Fibroblast of skin of left quadriceps (primary cell): ENCODE measurements at regions not wholly inside any gene's neighbourhood (a gene's known extent, or its start where the extent isn't known, plus 50 kb on each side); places are given as distances from the start of the nearest gene placed in this dataset.
A peak's percentile ranks its signal among the peaks of the same experiment; 100 is the strongest.

Source experiments
- DNase-seq, 2 experiments: peaks; one replicate each; pipeline ENCODE4 v3.0.0-alpha.2; 2013; ENCODE audit warnings: low read depth in 2 of 2

- no peak for DNase-seq
Observed at GRCh38 chr7:79714081-79714480, 260.6 kb upstream of the MAGI2 start.

- DNase-seq, result no peak
Observed at GRCh38 chr7:79713276-79713675, 259.8 kb upstream of the MAGI2 start.

- no peak for DNase-seq
Observed at GRCh38 chr7:79711660-79712059, 258.2 kb upstream of the MAGI2 start.

GRCh38 chr7:79709574-79710409 lies 256.3 kb upstream of the MAGI2 start:
- DNase-seq, result no peak

GRCh38 chr7:79702116-79702515 lies 248.6 kb upstream of the MAGI2 start:
- DNase-seq, result no peak

GRCh38 chr7:79692015-79692414 lies 238.5 kb upstream of the MAGI2 start:
- DNase-seq, result peak; percentile 20

- DNase-seq, result no peak
Observed at GRCh38 chr7:79691074-79691473, 237.6 kb upstream of the MAGI2 start.

- no peak for DNase-seq
Observed at GRCh38 chr7:79684384-79684783, 230.9 kb upstream of the MAGI2 start.

- DNase-seq, result no peak
Observed at GRCh38 chr7:79683916-79684315, 230.4 kb upstream of the MAGI2 start.

GRCh38 chr7:79683185-79683890 lies 229.9 kb upstream of the MAGI2 start:
- no peak for DNase-seq

- DNase-seq, result no peak
Observed at GRCh38 chr7:79681454-79681853, 228.0 kb upstream of the MAGI2 start.

- DNase-seq, result no peak
Observed at GRCh38 chr7:79673969-79674368, 220.5 kb upstream of the MAGI2 start.

GRCh38 chr7:79673421-79673820 lies 220.0 kb upstream of the MAGI2 start:
- no peak for DNase-seq

GRCh38 chr7:79668292-79668691 lies 214.8 kb upstream of the MAGI2 start:
- no peak for DNase-seq

- no peak for DNase-seq
Observed at GRCh38 chr7:79666472-79666871, 213.0 kb upstream of the MAGI2 start.

GRCh38 chr7:79664884-79665676 lies 211.6 kb upstream of the MAGI2 start:
- DNase-seq, result no peak

- no peak for DNase-seq
Observed at GRCh38 chr7:79658304-79658703, 204.8 kb upstream of the MAGI2 start.

GRCh38 chr7:79653136-79653631 lies 199.7 kb upstream of the MAGI2 start:
- DNase-seq, result no peak

- no peak for DNase-seq
Observed at GRCh38 chr7:79652619-79653018, 199.2 kb upstream of the MAGI2 start.

GRCh38 chr7:79647711-79648110 lies 194.2 kb upstream of the MAGI2 start:
- DNase-seq, result no peak

- no peak for DNase-seq
Observed at GRCh38 chr7:79646278-79646677, 192.8 kb upstream of the MAGI2 start.

GRCh38 chr7:79636849-79637248 lies 183.4 kb upstream of the MAGI2 start:
- DNase-seq, result no peak
